Endothelial cell of umbilical vein (primary cell): ENCODE measurements at regions not wholly inside any gene's neighbourhood (a gene's known extent, or its start where the extent isn't known, plus 50 kb on each side); places are given as distances from the start of the nearest gene placed in this dataset.

ENCODE experiments used
- BruUV-seq: library from RNA; stranded (reverse); fragments of 400-500 nt; replicated peaks from 2 replicates; lab custom pipeline; 2021; lab: Mats Ljungman, UMichigan
- CTCF ChIA-PET: fragments of 300-600, 350-600 bp; sonication (Branson Sonifier 250); formaldehyde crosslinking; loops from one replicate; lab custom pipeline; 2021; ENCODE audit warnings: antibody characterized with exemption, inconsistent platforms; lab: Charles Lee
- POLR2A ChIA-PET: fragments of 300-600, 350-600 bp; sonication (Branson Sonifier 250); formaldehyde crosslinking; loops from one replicate; lab custom pipeline; 2021; ENCODE audit warnings: antibody characterized with exemption, inconsistent platforms; lab: Charles Lee
- DNase-seq: peaks from one replicate; pipeline ENCODE4 v3.0.0-alpha.2; 2011; ENCODE audit warnings: low read depth, low spot score
- FAIRE-seq: peaks from 2 replicates; lab custom pipeline; 2011; peaks lifted over from hg19 to GRCh38; lab: Jason Lieb, UNC
- H2AFZ ChIP-seq: 2 replicates; pipeline ENCODE4 v1.6.0; 2012; ENCODE audit warnings: low read depth, low read length, control low read depth, inconsistent platforms
- H3K27ac ChIP-seq: 2 replicates; pipeline ENCODE4 v1.5.1; 2011; ENCODE audit warnings: low read depth, mild to moderate bottlenecking, control low read depth, low read length, moderate library complexity; ENCODE audit not compliant: insufficient read depth
- H3K27me3 ChIP-seq, 2 experiments: 2 replicates each; pipeline versions ENCODE4 v1.6.0 to v1.6.1; 2011; ENCODE audit warnings: low read length in 2 of 2, mixed read lengths in 1 of 2; ENCODE audit not compliant: control insufficient read depth in 2 of 2, insufficient read depth in 2 of 2
- H3K36me3 ChIP-seq, 2 experiments: 2 replicates in 1 of 2; 3 replicates in 1 of 2; pipeline ENCODE4 v1.5.1; 2011; ENCODE audit warnings: low read length in 2 of 2, mild to moderate bottlenecking in 1 of 2, moderate library complexity in 1 of 2; ENCODE audit not compliant: control insufficient read depth in 2 of 2, insufficient read depth in 2 of 2; ENCODE audit errors: extremely low read depth in 1 of 2
- H3K4me1 ChIP-seq: 3 replicates; pipeline ENCODE4 v1.5.1; 2011; ENCODE audit warnings: mild to moderate bottlenecking, low read length; ENCODE audit not compliant: control insufficient read depth, insufficient read depth; ENCODE audit errors: extremely low read depth
- H3K4me2 ChIP-seq: 2 replicates; pipeline ENCODE4 v1.6.1; 2011; ENCODE audit warnings: low read length, control low read depth, mixed read lengths; ENCODE audit not compliant: insufficient read depth
- H3K4me3 ChIP-seq, 3 experiments: fragments of 200-600 bp in 1 of 3; sonication (generic), shearing (Covaris generic) in 1 of 3; replicated peaks in 1 of 3; 2 replicates each; pipeline ENCODE4 v1.5.1; 2011 to 2016; ENCODE audit warnings: control low read depth in 3 of 3, low read length in 3 of 3, mild to moderate bottlenecking in 2 of 3, inconsistent platforms in 1 of 3, low read depth in 1 of 3, moderate library complexity in 1 of 3; ENCODE audit not compliant: insufficient read depth in 1 of 3
- H3K79me2 ChIP-seq: 2 replicates; pipeline ENCODE4 v1.6.0; 2012; ENCODE audit warnings: low read length, inconsistent platforms; ENCODE audit not compliant: control insufficient read depth, insufficient read depth
- H3K9ac ChIP-seq: replicated peaks from 2 replicates; pipeline ENCODE3; 2011; ENCODE audit warnings: low read length, control low read depth; ENCODE audit not compliant: insufficient read depth; ENCODE audit errors: extremely low read depth
- H3K9me1 ChIP-seq: replicated peaks from 3 replicates; pipeline ENCODE4 v1.6.0; 2011; ENCODE audit warnings: mild to moderate bottlenecking, low read length; ENCODE audit not compliant: control insufficient read depth, insufficient read depth; ENCODE audit errors: extremely low read depth
- H3K9me3 ChIP-seq: replicated peaks from 2 replicates; pipeline ENCODE4 v1.5.1; 2012; ENCODE audit warnings: low read length, inconsistent platforms; ENCODE audit not compliant: control insufficient read depth, insufficient read depth
- H4K20me1 ChIP-seq: replicated peaks from 2 replicates; pipeline ENCODE3; 2011; ENCODE audit warnings: mild to moderate bottlenecking, low read length; ENCODE audit not compliant: control insufficient read depth, insufficient read depth; ENCODE audit errors: extremely low read depth
- CTCF ChIP-seq, 2 donors: IDR thresholded peaks; 1 replicate in 1 of 2; 2 replicates in 1 of 2; pipeline ENCODE4 v1.5.1; 2011; ENCODE audit warnings: low read length in 2 of 2, mild to moderate bottlenecking in 2 of 2, moderate library complexity in 2 of 2, control low read depth in 1 of 2, inconsistent platforms in 1 of 2, low read depth in 1 of 2; ENCODE audit not compliant: insufficient read depth in 1 of 2; ENCODE audit errors: extremely low read depth in 1 of 2
- EZH2 ChIP-seq: IDR thresholded peaks from 2 replicates; pipeline ENCODE4 v1.6.1; 2012; ENCODE audit warnings: borderline replicate concordance, low read depth, mild to moderate bottlenecking, moderate library complexity, low read length, inconsistent platforms; ENCODE audit not compliant: severe bottlenecking
- FOS ChIP-seq: IDR thresholded peaks from 2 replicates; pipeline ENCODE4 v1.6.1; 2011; ENCODE audit warnings: mild to moderate bottlenecking, low read length, moderate library complexity, borderline replicate concordance; ENCODE audit not compliant: insufficient read depth
- JUN ChIP-seq: IDR thresholded peaks from 2 replicates; pipeline ENCODE4 v1.6.1; 2011; ENCODE audit warnings: borderline replicate concordance, low read depth; ENCODE audit not compliant: insufficient read length, insufficient read depth
- POLR2A ChIP-seq: IDR thresholded peaks from 2 replicates; pipeline ENCODE4 v1.6.1; 2012; ENCODE audit warnings: low read depth, mild to moderate bottlenecking, control low read depth, low read length
- POLR2AphosphoS5 ChIP-seq: IDR thresholded peaks from 2 replicates; pipeline ENCODE4 v1.6.1; 2012; ENCODE audit warnings: low read depth, mild to moderate bottlenecking, control low read depth, low read length, moderate library complexity; ENCODE audit not compliant: insufficient read depth
- dilution Hi-C: fragments of 300-500 bp; cut with MboI; formaldehyde crosslinking; loops from one replicate; pipeline ENCODE4 v1.15.0; 2019; ENCODE audit warnings: low sequenced_read_pairs; ENCODE audit not compliant: extremely low pct_ligation_motif_present
- intact Hi-C: fragments of 100-400 bp; cut with micrococcal nuclease; formaldehyde crosslinking; loops from one replicate; pipeline ENCODE4 v1.10.0; 2022
- TF ChIP-seq, protein P1 (sequence below): IDR thresholded peaks from 2 replicates; pipeline ENCODE4 v1.6.1; 2011; ENCODE audit not compliant: insufficient read depth, insufficient read length

GRCh38 chr16:86730597-86730996, 152.2 kb downstream of the FOXL1 start:
- no peak overlapping the region for H3K27ac ChIP-seq
- BruUV-seq, result no TSS peak
- FAIRE-seq (no peak), DNase-seq (no peak)
- ChIA-PET POLR2A (no interaction called here), CTCF (interaction anchor here (1.0 to 2.1 kb wide), 3 partner anchors 30 to 332 kb away, joined by 3 to 7 read pairs (median 5); no protein-coding TSS in a partner anchor)
- intact Hi-C loops (no loop called here), dilution Hi-C loops (no loop called here)
- H3K4me2 ChIP-seq, result no peak overlapping the region
- no peaks in the 10 kb centered on the region for H3K36me3 ChIP-seq
- peaks cover 0 to 18% of the 10 kb centered on the region in 2 experiments for H3K27me3 ChIP-seq
- no peaks in the 10 kb centered on the region for H4K20me1 ChIP-seq
- peaks cover 10% of the 10 kb centered on the region for H3K4me1 ChIP-seq
- no peak overlapping the region for H3K4me3 ChIP-seq
- H3K9me3 ChIP-seq, result no peaks in the 10 kb centered on the region
- H3K9me1 ChIP-seq, result no peaks in the 10 kb centered on the region
- no peaks in the 10 kb centered on the region for H3K79me2 ChIP-seq
- no peak for TF ChIP-seq POLR2AphosphoS5
- H3K9ac ChIP-seq, result no peak overlapping the region
- H2AFZ ChIP-seq, result no peak overlapping the region

- H3K36me3 ChIP-seq, result no peaks in the 10 kb centered on the region
- intact Hi-C loops (no loop called here), dilution Hi-C loops (no loop called here)
- CTCF ChIA-PET, result interaction anchor here (0.7 to 1.6 kb wide), 6 partner anchors 16 to 168 kb away, joined by 3 to 6 read pairs (median 4); no protein-coding TSS in a partner anchor
- no peaks in the 10 kb centered on the region for H3K79me2 ChIP-seq
- H3K9ac ChIP-seq, result no peak overlapping the region
- peak; percentile 37 for DNase-seq
- BruUV-seq, result no TSS peak
- no peaks in the 10 kb centered on the region for H4K20me1 ChIP-seq
- FAIRE-seq, result peak; percentile 24
- no peak overlapping the region for H3K27ac ChIP-seq
- H3K9me3 ChIP-seq, result no peaks in the 10 kb centered on the region
- H3K4me3 ChIP-seq, result no peak overlapping the region
- peaks cover 0 to 11% of the 10 kb centered on the region in 2 experiments for H3K27me3 ChIP-seq
- H3K4me1 ChIP-seq, result peaks cover 10% of the 10 kb centered on the region
- no peaks in the 10 kb centered on the region for H3K9me1 ChIP-seq
- no peak overlapping the region for H2AFZ ChIP-seq
- TF ChIP-seq JUN (no peak), EZH2 (no peak), POLR2A (no peak), CTCF (IDR thresholded peaks at IDR 0.05; ENCODE audit: extremely low read depth in 1 of 2, insufficient read depth in 1 of 2, low read depth in 1 of 2, low read length in 2 of 2) (no peak), POLR2AphosphoS5 (no peak), FOS (no peak)
- TF ChIP-seq, protein P1, sequence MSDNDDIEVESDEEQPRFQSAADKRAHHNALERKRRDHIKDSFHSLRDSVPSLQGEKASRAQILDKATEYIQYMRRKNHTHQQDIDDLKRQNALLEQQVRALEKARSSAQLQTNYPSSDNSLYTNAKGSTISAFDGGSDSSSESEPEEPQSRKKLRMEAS, result no peak
- POLR2A ChIA-PET, result no interaction called here
- no peak overlapping the region for H3K4me2 ChIP-seq
Observed at GRCh38 chr16:86732621-86733295, 154.4 kb downstream of the FOXL1 start.
